H9 (cell line): ENCODE measurements at regions not wholly inside any gene's neighbourhood (a gene's known extent, or its start where the extent isn't known, plus 50 kb on each side); places are given as distances from the start of the nearest gene placed in this dataset.

ENCODE experiments used
- DNase-seq: peaks from one replicate; pipeline ENCODE4 v3.0.0-alpha.2; 2017
- H2AFZ ChIP-seq: one replicate; pipeline ENCODE4 v1.6.1; 2013; ENCODE audit warnings: mild to moderate bottlenecking, low read length, control low read depth, moderate library complexity
- H2AK5ac ChIP-seq: 2 replicates; pipeline ENCODE4 v1.6.1; 2013; ENCODE audit warnings: low read length, control low read depth, mixed read lengths; ENCODE audit not compliant: insufficient read length
- H2BK120ac ChIP-seq: one replicate; pipeline ENCODE4 v1.6.1; 2013; ENCODE audit warnings: low read depth, mild to moderate bottlenecking, low read length, control low read depth, inconsistent platforms; ENCODE audit not compliant: poor library complexity, severe bottlenecking
- H2BK12ac ChIP-seq: 2 replicates; pipeline ENCODE4 v1.6.1; 2013; ENCODE audit warnings: low read length, control low read depth, mixed read lengths, low read depth; ENCODE audit not compliant: insufficient read length
- H2BK15ac ChIP-seq: 2 replicates; pipeline ENCODE4 v1.6.1; 2013; ENCODE audit warnings: low read depth, low read length, control low read depth
- H2BK20ac ChIP-seq: one replicate; pipeline ENCODE4 v1.6.1; 2013; ENCODE audit warnings: low read depth, mild to moderate bottlenecking, low read length, control low read depth, inconsistent platforms; ENCODE audit not compliant: poor library complexity, severe bottlenecking
- H2BK5ac ChIP-seq: 2 replicates; pipeline ENCODE4 v1.6.1; 2013; ENCODE audit warnings: low read length, control low read depth, mixed read lengths; ENCODE audit not compliant: insufficient read length
- H3K14ac ChIP-seq: 2 replicates; pipeline ENCODE4 v1.6.1; 2013; ENCODE audit warnings: low read length, control low read depth; ENCODE audit not compliant: insufficient read depth
- H3K18ac ChIP-seq: 2 replicates; pipeline ENCODE4 v1.6.1; 2013; ENCODE audit warnings: low read depth, mild to moderate bottlenecking, mixed read lengths, low read length, control low read depth; ENCODE audit not compliant: insufficient read length
- H3K23ac ChIP-seq: 2 replicates; pipeline ENCODE4 v1.6.1; 2013; ENCODE audit warnings: low read length, control low read depth, mixed read lengths, low read depth; ENCODE audit not compliant: insufficient read length
- H3K23me2 ChIP-seq: 2 replicates; pipeline ENCODE4 v1.6.1; 2013; ENCODE audit warnings: low read depth, mild to moderate bottlenecking, mixed read lengths, low read length, control low read depth; ENCODE audit not compliant: insufficient read length, poor library complexity, severe bottlenecking
- H3K27ac ChIP-seq: 2 replicates; pipeline ENCODE4 v1.5.1; 2013; ENCODE audit warnings: low read length, control low read depth, mixed read lengths, low read depth; ENCODE audit not compliant: insufficient read length
- H3K27me3 ChIP-seq: 2 replicates; pipeline ENCODE4 v1.6.1; 2013; ENCODE audit warnings: low read length, control low read depth, inconsistent platforms; ENCODE audit not compliant: insufficient read depth
- H3K4ac ChIP-seq: 2 replicates; pipeline ENCODE4 v1.6.1; 2013; ENCODE audit warnings: low read depth, mild to moderate bottlenecking, control low read depth, inconsistent platforms, low read length, moderate library complexity
- H3K4me1 ChIP-seq: 2 replicates; pipeline ENCODE4 v1.6.1; 2013; ENCODE audit warnings: low read length, control low read depth, inconsistent platforms; ENCODE audit not compliant: insufficient read depth
- H3K4me2 ChIP-seq: 2 replicates; pipeline ENCODE4 v1.6.1; 2013; ENCODE audit warnings: low read length, control low read depth, mixed read lengths; ENCODE audit not compliant: insufficient read length, insufficient read depth
- H3K56ac ChIP-seq: 2 replicates; pipeline ENCODE4 v1.6.1; 2013; ENCODE audit warnings: low read depth, mild to moderate bottlenecking, mixed read lengths, low read length, control low read depth; ENCODE audit not compliant: insufficient read length
- H3K79me1 ChIP-seq: 2 replicates; pipeline ENCODE4 v1.6.1; 2013; ENCODE audit warnings: low read depth, mild to moderate bottlenecking, moderate library complexity, low read length, control low read depth, inconsistent platforms; ENCODE audit not compliant: insufficient read depth, poor library complexity, severe bottlenecking
- H3K79me2 ChIP-seq: 2 replicates; pipeline ENCODE4 v1.6.1; 2013; ENCODE audit warnings: low read length, control low read depth, inconsistent platforms; ENCODE audit not compliant: insufficient read depth
- H3K9ac ChIP-seq: 2 replicates; pipeline ENCODE4 v1.6.1; 2013; ENCODE audit warnings: low read length, control low read depth, mixed read lengths; ENCODE audit not compliant: insufficient read length; ENCODE audit errors: extremely low read depth
- H3K9me3 ChIP-seq: one replicate; pipeline ENCODE4 v1.6.1; 2013; ENCODE audit warnings: low read depth, low read length, inconsistent platforms; ENCODE audit not compliant: control insufficient read depth
- H3T11ph ChIP-seq: one replicate; pipeline ENCODE4 v1.6.1; 2013; ENCODE audit warnings: mild to moderate bottlenecking, low read length, control low read depth, inconsistent platforms
- H4K20me1 ChIP-seq: one replicate; pipeline ENCODE4 v1.6.1; 2013; ENCODE audit not compliant: control insufficient read depth, insufficient read length, insufficient read depth
- H4K5ac ChIP-seq: 2 replicates; pipeline ENCODE4 v1.6.1; 2013; ENCODE audit warnings: low read depth, mild to moderate bottlenecking, mixed read lengths, low read length, control low read depth; ENCODE audit not compliant: insufficient read length
- H4K8ac ChIP-seq: replicated peaks from 2 replicates; pipeline ENCODE4 v1.6.1; 2013; ENCODE audit warnings: low read length, control low read depth, mixed read lengths, low read depth; ENCODE audit not compliant: insufficient read length
- H4K91ac ChIP-seq: 2 replicates; pipeline ENCODE4 v1.6.1; 2013; ENCODE audit warnings: low read depth, mild to moderate bottlenecking, moderate library complexity, mixed read lengths, low read length, control low read depth; ENCODE audit not compliant: insufficient read length
- H3K27ac Mint-ChIP-seq, 3 experiments: 2 replicates in 2 of 3; 3 replicates in 1 of 3; pipeline ENCODE4 v1.8.0; 2020 to 2021; ENCODE audit warnings: mixed read lengths in 3 of 3, mild to moderate bottlenecking in 1 of 3, moderate library complexity in 1 of 3
- H3K27me3 Mint-ChIP-seq: 2 replicates; pipeline ENCODE4 v1.8.0; 2021; ENCODE audit warnings: low read depth, mild to moderate bottlenecking, moderate library complexity, mixed read lengths
- H3K36me3 Mint-ChIP-seq, 3 experiments: 2 replicates in 2 of 3; 3 replicates in 1 of 3; pipeline ENCODE4 v1.8.0; 2020 to 2021; ENCODE audit warnings: low read depth in 3 of 3, mixed read lengths in 3 of 3; ENCODE audit not compliant: insufficient read depth in 1 of 3
- H3K4me1 Mint-ChIP-seq, 2 experiments: 2 replicates each; pipeline ENCODE4 v1.8.0; 2020; ENCODE audit warnings: mixed read lengths in 2 of 2
- H3K4me3 Mint-ChIP-seq, 2 experiments: 2 replicates in 1 of 2; 3 replicates in 1 of 2; pipeline ENCODE4 v1.8.0; 2020 to 2021; ENCODE audit warnings: mild to moderate bottlenecking in 2 of 2, mixed read lengths in 2 of 2, moderate library complexity in 1 of 2
- H3K9me3 Mint-ChIP-seq, 2 experiments: 2 replicates in 1 of 2; 3 replicates in 1 of 2; pipeline ENCODE4 v1.8.0; 2020; ENCODE audit warnings: mild to moderate bottlenecking in 2 of 2, mixed read lengths in 2 of 2, moderate library complexity in 1 of 2
- WGBS: extraction: QIAGEN DNeasy Blood & Tissue Kit; methylation state at CpG from one replicate; pipeline ENCODE4 v1.1.7; 2013; ENCODE audit warnings: missing lambda C conversion rate, low lambda C conversion rate, mixed read lengths; ENCODE audit not compliant: insufficient read length; ENCODE audit errors: extremely low coverage; 5-methylcytosine and 5-hydroxymethylcytosine counted together
- TF ChIP-seq, protein P1 (sequence below): fragments of 200-600 bp; sonication (generic); conservative IDR thresholded peaks from 3 replicates; pipeline ENCODE4 v1.8.0; 2021; ENCODE audit warnings: antibody characterized with exemption, mild to moderate bottlenecking

DNA sequence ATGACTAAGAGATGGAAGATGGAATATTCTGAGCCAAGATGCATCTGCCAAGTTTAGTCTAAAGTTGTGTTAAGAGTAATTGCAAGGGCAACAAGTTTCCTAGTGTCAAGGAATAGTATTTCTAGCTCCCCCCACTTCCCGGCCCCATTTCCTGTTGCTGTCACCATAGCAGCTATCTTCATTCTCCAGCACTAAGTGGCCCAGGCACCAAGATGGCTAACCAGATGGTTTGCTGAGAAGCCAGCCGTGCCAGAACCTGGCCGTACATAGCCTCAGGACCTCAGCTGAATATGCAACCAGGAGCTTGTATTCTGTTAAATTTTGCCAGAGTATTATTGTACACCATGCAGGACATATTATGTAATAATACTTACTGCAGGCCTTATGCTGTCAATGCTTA, 108.8 kb upstream of the UMPS start:
- TF ChIP-seq, protein P1, sequence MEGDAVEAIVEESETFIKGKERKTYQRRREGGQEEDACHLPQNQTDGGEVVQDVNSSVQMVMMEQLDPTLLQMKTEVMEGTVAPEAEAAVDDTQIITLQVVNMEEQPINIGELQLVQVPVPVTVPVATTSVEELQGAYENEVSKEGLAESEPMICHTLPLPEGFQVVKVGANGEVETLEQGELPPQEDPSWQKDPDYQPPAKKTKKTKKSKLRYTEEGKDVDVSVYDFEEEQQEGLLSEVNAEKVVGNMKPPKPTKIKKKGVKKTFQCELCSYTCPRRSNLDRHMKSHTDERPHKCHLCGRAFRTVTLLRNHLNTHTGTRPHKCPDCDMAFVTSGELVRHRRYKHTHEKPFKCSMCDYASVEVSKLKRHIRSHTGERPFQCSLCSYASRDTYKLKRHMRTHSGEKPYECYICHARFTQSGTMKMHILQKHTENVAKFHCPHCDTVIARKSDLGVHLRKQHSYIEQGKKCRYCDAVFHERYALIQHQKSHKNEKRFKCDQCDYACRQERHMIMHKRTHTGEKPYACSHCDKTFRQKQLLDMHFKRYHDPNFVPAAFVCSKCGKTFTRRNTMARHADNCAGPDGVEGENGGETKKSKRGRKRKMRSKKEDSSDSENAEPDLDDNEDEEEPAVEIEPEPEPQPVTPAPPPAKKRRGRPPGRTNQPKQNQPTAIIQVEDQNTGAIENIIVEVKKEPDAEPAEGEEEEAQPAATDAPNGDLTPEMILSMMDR, result no peak
- H2BK120ac ChIP-seq, result no peak overlapping the region
- H3K9me3 ChIP-seq, result no peaks in the 10 kb centered on the region

More for the DNA sequence above, 108.8 kb upstream of the UMPS start:
- Histone ChIP-seq H2BK12ac (no peak overlapping the region), H3K4me2 (no peak overlapping the region), H4K91ac (no peak overlapping the region), H2AFZ (no peak overlapping the region), H2BK5ac (no peak overlapping the region), H3K18ac (no peak overlapping the region), H3K4ac (no peak overlapping the region), H3K23me2 (no peaks in the 10 kb centered on the region), H3K14ac (no peak overlapping the region), H3K9ac (no peak overlapping the region), H3T11ph (no peak overlapping the region), H4K8ac (no peak overlapping the region), H3K79me1 (no peaks in the 10 kb centered on the region), H3K23ac (no peak overlapping the region), H3K4me1 (no peaks in the 10 kb centered on the region), H2BK15ac (no peak overlapping the region), H3K79me2 (no peaks in the 10 kb centered on the region), H3K56ac (no peak overlapping the region), H4K20me1 (no peaks in the 10 kb centered on the region), H2AK5ac (no peak overlapping the region), H4K5ac (no peak overlapping the region), H3K27me3 (no peaks in the 10 kb centered on the region), H3K27ac (no peak overlapping the region), H2BK20ac (no peak overlapping the region)
- H3K4me3 Mint-ChIP-seq, result no peak overlapping the region
- no CpG with 5 or more reads among the region's 3 CpGs for WGBS
- no peak for DNase-seq
- no peaks in the 10 kb centered on the region for H3K36me3 Mint-ChIP-seq
- no peak overlapping the region for H3K27ac Mint-ChIP-seq
- H3K9me3 Mint-ChIP-seq, result no peaks in the 10 kb centered on the region
- H3K4me1 Mint-ChIP-seq, result peaks cover 4 to 6% of the 10 kb centered on the region in 2 experiments
- H3K27me3 Mint-ChIP-seq, result no peaks in the 10 kb centered on the region
